Activated naive CD8-positive, alpha-beta T cell treated with anti-CD3 and anti-CD28 coated beads, Interleukin-2, amount 50 U/mL, for 24 hours (primary cell): ENCODE measurements at regions not wholly inside any gene's neighbourhood (a gene's known extent, or its start where the extent isn't known, plus 50 kb on each side); places are given as distances from the start of the nearest gene placed in this dataset.

Experiments used
- ATAC-seq: fragments of 150-1000 bp; cut with Tn5 transposase; one replicate; pipeline ENCODE4 v1.10.0; 2021
- DNase-seq: peaks from one replicate; pipeline ENCODE4 v3.0.0; 2021
- H3K27ac Mint-ChIP-seq: one replicate; pipeline ENCODE4 v1.8.0; 2021; ENCODE audit warnings: mild to moderate bottlenecking, mixed read lengths
- H3K27me3 Mint-ChIP-seq: one replicate; pipeline ENCODE4 v1.8.0; 2021; ENCODE audit warnings: mixed read lengths
- H3K36me3 Mint-ChIP-seq: one replicate; pipeline ENCODE4 v1.8.0; 2021; ENCODE audit warnings: low read depth, mixed read lengths
- H3K4me1 Mint-ChIP-seq: one replicate; pipeline ENCODE4 v1.8.0; 2021; ENCODE audit warnings: mixed read lengths
- H3K4me3 Mint-ChIP-seq: one replicate; pipeline ENCODE4 v1.8.0; 2021; ENCODE audit warnings: mild to moderate bottlenecking, moderate library complexity, mixed read lengths
- H3K9me3 Mint-ChIP-seq: one replicate; pipeline ENCODE4 v1.8.0; 2021; ENCODE audit warnings: mixed read lengths

DNA sequence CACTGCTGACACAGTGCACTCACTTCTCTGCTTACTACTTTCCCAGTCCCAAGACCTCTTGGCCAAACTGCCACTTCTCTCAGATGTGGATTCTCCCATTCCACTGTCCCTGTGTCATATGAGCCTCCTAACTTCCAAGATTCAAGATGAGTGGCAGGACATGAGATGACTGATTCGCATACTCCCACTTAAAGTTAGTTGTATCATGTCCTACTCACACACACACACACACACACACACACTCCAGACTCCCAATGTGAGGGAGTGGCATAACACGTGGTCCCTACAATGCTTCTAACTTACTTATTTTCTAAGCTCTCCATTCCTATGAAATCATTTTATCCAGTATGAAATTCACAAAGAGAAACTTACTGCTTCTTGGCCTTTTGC lies 67.0 kb upstream of the CAV2 start:
- no peak for ATAC-seq
- peaks cover 33% of the 10 kb centered on the region for H3K27me3 Mint-ChIP-seq
- H3K27ac Mint-ChIP-seq: no peak overlapping the region
- no peak overlapping the region for H3K4me3 Mint-ChIP-seq
- no peaks in the 10 kb centered on the region for H3K9me3 Mint-ChIP-seq
- no peaks in the 10 kb centered on the region for H3K4me1 Mint-ChIP-seq
- DNase-seq: no peak
- H3K36me3 Mint-ChIP-seq: no peaks in the 10 kb centered on the region

DNA sequence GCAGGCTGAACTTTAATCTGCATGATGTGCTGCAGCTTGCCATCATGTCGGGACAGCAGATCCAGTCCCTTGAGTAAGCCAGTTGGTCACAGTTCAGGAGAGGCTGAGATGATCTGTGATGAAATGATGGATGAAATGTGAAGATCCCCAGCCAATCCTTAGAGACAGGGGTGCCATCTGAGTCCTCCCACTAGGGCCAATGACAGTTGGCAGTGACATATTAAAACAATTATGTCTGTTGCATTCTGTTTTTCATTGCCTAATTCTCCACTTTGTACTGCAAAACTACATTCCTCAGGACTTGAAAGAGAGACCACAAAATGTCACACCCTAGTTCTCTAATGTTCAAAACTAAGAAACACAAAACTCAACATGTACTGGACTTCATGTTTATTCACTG lies 66.3 kb upstream of the CAV2 start:
- Mint-ChIP-seq H3K27ac (no peak overlapping the region), H3K4me1 (no peaks in the 10 kb centered on the region), H3K27me3 (peaks cover 33% of the 10 kb centered on the region), H3K9me3 (no peaks in the 10 kb centered on the region), H3K36me3 (no peaks in the 10 kb centered on the region), H3K4me3 (no peak overlapping the region)
- no peak for ATAC-seq
- DNase-seq: no peak

- DNase-seq (no peak), ATAC-seq (no peak)
- Mint-ChIP-seq H3K9me3 (no peaks in the 10 kb centered on the region), H3K27ac (no peak overlapping the region), H3K4me1 (no peaks in the 10 kb centered on the region), H3K27me3 (peaks cover 29% of the 10 kb centered on the region), H3K36me3 (no peaks in the 10 kb centered on the region), H3K4me3 (no peak overlapping the region)
Observed at GRCh38 chr7:116434820-116435341, 64.7 kb upstream of the CAV2 start.

DNA sequence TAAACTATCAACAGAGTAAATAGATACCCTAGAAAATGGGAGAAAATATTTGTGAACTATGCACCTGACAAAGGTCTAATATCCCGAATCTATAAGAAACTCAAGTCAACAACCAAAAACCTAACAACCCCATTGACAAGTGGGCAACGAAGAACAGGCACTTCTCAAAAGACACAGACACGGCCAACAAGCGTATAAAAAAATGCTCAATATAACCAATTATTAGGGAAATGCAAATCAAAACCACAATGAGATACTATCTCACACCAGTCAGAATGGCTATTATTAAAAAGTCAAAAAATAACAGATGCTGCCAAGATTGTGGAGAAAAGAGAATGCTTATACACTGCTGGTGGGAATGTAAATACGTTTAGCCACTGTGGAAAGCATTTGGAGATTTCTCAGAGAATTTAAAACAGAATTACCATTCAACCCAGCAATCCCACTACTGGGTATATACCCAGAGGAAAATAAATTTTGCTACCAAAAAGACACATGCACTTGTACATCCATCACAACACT lies 63.2 kb upstream of the CAV2 start:
- H3K27ac Mint-ChIP-seq: no peak overlapping the region
- H3K4me1 Mint-ChIP-seq: no peaks in the 10 kb centered on the region
- H3K36me3 Mint-ChIP-seq: no peaks in the 10 kb centered on the region
- ATAC-seq: no peak
- no peak for DNase-seq
- H3K4me3 Mint-ChIP-seq: no peak overlapping the region
- peaks cover 23% of the 10 kb centered on the region for H3K27me3 Mint-ChIP-seq
- H3K9me3 Mint-ChIP-seq: no peaks in the 10 kb centered on the region

- peaks cover 15% of the 10 kb centered on the region for H3K27me3 Mint-ChIP-seq
- H3K4me1 Mint-ChIP-seq: no peaks in the 10 kb centered on the region
- no peak for DNase-seq
Observed at GRCh38 chr7:116438267-116438666, 61.3 kb upstream of the CAV2 start.

DNA sequence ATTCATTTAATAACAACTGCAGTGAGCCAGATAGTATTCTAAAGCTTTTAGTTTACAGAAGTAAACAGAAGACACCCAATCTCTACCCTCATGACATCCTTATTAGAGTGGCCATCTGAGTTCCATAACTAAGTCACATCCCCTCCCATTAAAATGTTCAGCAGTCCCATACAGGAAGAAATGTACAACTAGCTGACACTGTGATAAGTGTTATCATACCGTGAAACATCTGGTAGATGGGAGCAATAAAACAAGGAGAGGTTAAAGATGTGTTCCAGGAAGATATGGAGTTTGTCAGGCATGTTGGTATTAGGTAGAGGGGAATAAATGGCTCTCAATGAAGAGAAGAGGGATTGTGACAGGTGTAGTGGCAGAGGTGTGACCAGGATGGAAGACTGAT lies 60.5 kb upstream of the CAV2 start:
- ATAC-seq (no peak), DNase-seq (no peak)
- Mint-ChIP-seq H3K27ac (no peak overlapping the region), H3K9me3 (no peaks in the 10 kb centered on the region), H3K4me1 (no peaks in the 10 kb centered on the region), H3K27me3 (peaks cover 15% of the 10 kb centered on the region), H3K4me3 (no peak overlapping the region), H3K36me3 (no peaks in the 10 kb centered on the region)

More at GRCh38 chr7:116438267-116438666, 61.3 kb upstream of the CAV2 start:
- Mint-ChIP-seq H3K4me3 (no peak overlapping the region), H3K9me3 (no peaks in the 10 kb centered on the region), H3K36me3 (no peaks in the 10 kb centered on the region), H3K27ac (no peak overlapping the region)
- no peak for ATAC-seq

- Mint-ChIP-seq H3K27me3 (peaks cover 14% of the 10 kb centered on the region), H3K27ac (no peak overlapping the region), H3K4me3 (no peak overlapping the region), H3K9me3 (no peaks in the 10 kb centered on the region), H3K36me3 (no peaks in the 10 kb centered on the region), H3K4me1 (no peaks in the 10 kb centered on the region)
- DNase-seq (no peak), ATAC-seq (no peak)
Observed at GRCh38 chr7:116439841-116440549, 59.5 kb upstream of the CAV2 start.

DNA sequence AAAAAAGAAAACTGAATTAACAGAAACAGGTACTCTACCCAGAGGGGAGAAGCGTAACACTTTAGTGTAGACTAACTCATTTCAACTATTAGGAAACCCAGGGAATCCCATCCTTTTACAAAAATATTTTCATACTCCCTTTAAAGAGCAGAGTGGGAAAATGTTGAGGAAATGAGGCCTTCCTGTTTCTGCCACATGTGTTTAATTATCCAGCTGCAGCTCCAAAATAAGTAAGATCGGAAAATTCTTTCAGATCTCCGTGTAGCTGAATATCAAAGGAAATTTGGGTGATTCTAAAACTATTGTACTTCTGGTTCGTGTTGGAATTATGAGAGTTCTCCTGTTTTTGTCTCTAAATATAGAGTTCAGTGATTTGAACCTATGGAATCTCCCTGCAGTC lies 58.0 kb upstream of the CAV2 start:
- DNase-seq: no peak

DNA sequence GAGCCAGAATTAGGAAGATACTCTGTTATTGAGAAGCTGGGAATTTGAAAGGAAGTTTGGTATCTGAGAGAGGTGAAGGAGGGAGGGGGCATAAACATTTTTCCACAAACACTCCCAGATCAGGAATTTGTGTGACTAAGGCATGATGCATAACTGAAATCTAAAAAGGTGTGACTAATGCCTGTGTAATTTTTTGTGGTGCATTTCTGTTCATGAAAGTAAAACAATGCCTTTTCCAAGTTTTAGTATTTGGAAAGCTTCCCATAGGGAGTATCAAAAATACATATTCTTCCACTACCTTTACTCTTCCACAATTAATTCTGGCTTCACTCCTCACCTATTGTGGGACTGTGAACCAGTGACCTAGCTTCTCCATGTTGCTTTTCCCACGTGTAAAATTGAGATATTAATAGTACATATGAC lies 56.4 kb upstream of the CAV2 start:
- no peaks in the 10 kb centered on the region for H3K36me3 Mint-ChIP-seq
- ATAC-seq: no peak

More for the DNA sequence above, 58.0 kb upstream of the CAV2 start:
- Mint-ChIP-seq H3K27me3 (peaks cover 8% of the 10 kb centered on the region), H3K36me3 (no peaks in the 10 kb centered on the region), H3K9me3 (no peaks in the 10 kb centered on the region), H3K27ac (no peak overlapping the region), H3K4me3 (no peak overlapping the region), H3K4me1 (no peaks in the 10 kb centered on the region)
- ATAC-seq: no peak

DNA sequence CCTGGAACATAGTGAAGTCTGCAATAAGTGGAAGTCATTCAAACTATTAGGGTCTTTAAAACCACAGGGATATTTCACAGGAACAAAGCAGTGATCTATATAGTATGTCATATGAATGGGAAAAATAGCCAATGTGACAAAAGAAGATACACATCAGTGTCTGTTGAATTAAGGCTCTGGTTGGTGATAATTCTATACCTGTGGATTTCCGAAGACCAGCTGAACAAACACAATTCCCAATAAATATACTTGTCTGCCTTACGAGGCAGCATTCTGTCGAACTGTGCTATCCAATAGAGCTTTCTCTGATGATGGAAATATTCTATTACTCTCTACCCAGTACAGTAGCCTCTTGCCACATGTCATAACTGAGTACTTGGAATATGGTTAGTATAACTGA lies 55.9 kb upstream of the CAV2 start:
- H3K4me3 Mint-ChIP-seq: no peak overlapping the region
- DNase-seq: no peak
- no peaks in the 10 kb centered on the region for H3K4me1 Mint-ChIP-seq
- no peaks in the 10 kb centered on the region for H3K36me3 Mint-ChIP-seq
- no peak for ATAC-seq
- no peaks in the 10 kb centered on the region for H3K9me3 Mint-ChIP-seq
- peaks cover 12% of the 10 kb centered on the region for H3K27me3 Mint-ChIP-seq
- H3K27ac Mint-ChIP-seq: no peak overlapping the region

More for the DNA sequence above, 56.4 kb upstream of the CAV2 start:
- Mint-ChIP-seq H3K27ac (no peak overlapping the region), H3K4me1 (no peaks in the 10 kb centered on the region), H3K27me3 (peaks cover 12% of the 10 kb centered on the region), H3K9me3 (no peaks in the 10 kb centered on the region), H3K4me3 (no peak overlapping the region)
- DNase-seq: no peak

- H3K4me3 Mint-ChIP-seq: no peak overlapping the region
- no peaks in the 10 kb centered on the region for H3K36me3 Mint-ChIP-seq
- DNase-seq (no peak), ATAC-seq (no peak)
- H3K4me1 Mint-ChIP-seq: no peaks in the 10 kb centered on the region
- peaks cover 17% of the 10 kb centered on the region for H3K27me3 Mint-ChIP-seq
- no peaks in the 10 kb centered on the region for H3K9me3 Mint-ChIP-seq
- H3K27ac Mint-ChIP-seq: no peak overlapping the region
Observed at GRCh38 chr7:116445447-116446211, 53.9 kb upstream of the CAV2 start.

- no peak overlapping the region for H3K4me3 Mint-ChIP-seq
- H3K4me1 Mint-ChIP-seq: no peaks in the 10 kb centered on the region
- no peaks in the 10 kb centered on the region for H3K36me3 Mint-ChIP-seq
- peaks cover 17% of the 10 kb centered on the region for H3K27me3 Mint-ChIP-seq
- ATAC-seq: no peak
- no peak overlapping the region for H3K27ac Mint-ChIP-seq
- DNase-seq: no peak
- no peaks in the 10 kb centered on the region for H3K9me3 Mint-ChIP-seq
Observed at GRCh38 chr7:116446212-116446855, 53.2 kb upstream of the CAV2 start.

GRCh38 chr7:116447436-116447835 lies 52.1 kb upstream of the CAV2 start:
- Mint-ChIP-seq H3K27ac (no peak overlapping the region), H3K9me3 (no peaks in the 10 kb centered on the region), H3K4me1 (no peaks in the 10 kb centered on the region), H3K27me3 (peaks cover 17% of the 10 kb centered on the region), H3K36me3 (no peaks in the 10 kb centered on the region), H3K4me3 (no peak overlapping the region)
- DNase-seq: no peak
- no peak for ATAC-seq

- H3K27ac Mint-ChIP-seq: no peak overlapping the region
- H3K4me1 Mint-ChIP-seq: no peaks in the 10 kb centered on the region
- peaks cover 15% of the 10 kb centered on the region for H3K27me3 Mint-ChIP-seq
- no peak overlapping the region for H3K4me3 Mint-ChIP-seq
- DNase-seq (no peak), ATAC-seq (no peak)
- H3K36me3 Mint-ChIP-seq: no peaks in the 10 kb centered on the region
- H3K9me3 Mint-ChIP-seq: no peaks in the 10 kb centered on the region
Observed at GRCh38 chr7:116447966-116448839, 51.3 kb upstream of the CAV2 start.
